DMS153 (cell line): ENCODE measurements at regions not wholly inside any gene's neighbourhood (a gene's known extent, or its start where the extent isn't known, plus 50 kb on each side); places are given as distances from the start of the nearest gene placed in this dataset.

Experiments used
- DNase-seq: peaks from one replicate; lab custom pipeline; 2025; lab: John Stamatoyannopoulos, UW

- DNase-seq, result no peak
Observed at GRCh38 chr10:59553162-59553900, 156.3 kb downstream of the SLC16A9 start.

- no peak for DNase-seq
Observed at GRCh38 chr10:59550061-59550460, 159.6 kb downstream of the SLC16A9 start.

GRCh38 chr10:59538623-59539022 lies 171.0 kb downstream of the SLC16A9 start:
- DNase-seq, result no peak

GRCh38 chr10:59537501-59537900 lies 172.1 kb downstream of the SLC16A9 start:
- DNase-seq, result no peak

GRCh38 chr10:59536167-59537014 lies 173.3 kb downstream of the SLC16A9 start:
- DNase-seq, result peak; percentile 56

GRCh38 chr10:59524348-59524747 lies 162.0 kb upstream of the FAM13C start:
- no peak for DNase-seq

GRCh38 chr10:59523851-59524250 lies 161.5 kb upstream of the FAM13C start:
- no peak for DNase-seq

GRCh38 chr10:59517996-59518395 lies 155.6 kb upstream of the FAM13C start:
- DNase-seq, result no peak

GRCh38 chr10:59517341-59517899 lies 155.1 kb upstream of the FAM13C start:
- DNase-seq, result no peak

GRCh38 chr10:59513558-59513957 lies 151.2 kb upstream of the FAM13C start:
- DNase-seq, result no peak

GRCh38 chr10:59512951-59513350 lies 150.6 kb upstream of the FAM13C start:
- DNase-seq, result no peak

- DNase-seq, result no peak
Observed at GRCh38 chr10:59508956-59509355, 146.6 kb upstream of the FAM13C start.

- DNase-seq, result no peak
Observed at GRCh38 chr10:59508296-59508695, 145.9 kb upstream of the FAM13C start.

GRCh38 chr10:59505926-59506325 lies 143.6 kb upstream of the FAM13C start:
- DNase-seq, result no peak

- no peak for DNase-seq
Observed at GRCh38 chr10:59499460-59499859, 137.1 kb upstream of the FAM13C start.

GRCh38 chr10:59493017-59493416 lies 130.7 kb upstream of the FAM13C start:
- no peak for DNase-seq

GRCh38 chr10:59479426-59479825 lies 117.1 kb upstream of the FAM13C start:
- no peak for DNase-seq

- no peak for DNase-seq
Observed at GRCh38 chr10:59470570-59470969, 108.2 kb upstream of the FAM13C start.

GRCh38 chr10:59465088-59465487 lies 102.7 kb upstream of the FAM13C start:
- no peak for DNase-seq

- DNase-seq, result no peak
Observed at GRCh38 chr10:59464483-59464882, 102.1 kb upstream of the FAM13C start.

- no peak for DNase-seq
Observed at GRCh38 chr10:59463909-59464308, 101.6 kb upstream of the FAM13C start.

GRCh38 chr10:59460601-59461000 lies 98.3 kb upstream of the FAM13C start:
- no peak for DNase-seq

GRCh38 chr10:59456199-59456598 lies 93.8 kb upstream of the FAM13C start:
- no peak for DNase-seq
